ENCODE measurements at regions not wholly inside any gene's neighbourhood (a gene's known extent, or its start where the extent isn't known, plus 50 kb on each side); places are given as distances from the start of the nearest gene placed in this dataset.

- TF ChIP-seq ZBTB9 (CRISPR knock-in tag; IDR thresholded peaks at IDR 0.05) (no peak), ZNF140 (CRISPR knock-in tag; IDR thresholded peaks at IDR 0.05) (no peak), ZNF232 (CRISPR knock-in tag; IDR thresholded peaks at IDR 0.05) (no peak), YY1 (IDR thresholded peaks at IDR 0.05; ENCODE audit: borderline replicate concordance in 1 of 3, control insufficient read depth in 1 of 3, extremely low read depth in 1 of 3, insufficient read depth in 3 of 3, insufficient read length in 1 of 3, insufficient replicate concordance in 2 of 3, low read depth in 1 of 3, low read length in 2 of 3) (no peak), CREM (IDR thresholded peaks at IDR 0.05; ENCODE audit: low read depth) (no peak), NCOA2 (IDR thresholded peaks at IDR 0.05; ENCODE audit: partially characterized antibody in 2 of 2) (no peak), GTF2A2 (tag; IDR thresholded peaks at IDR 0.05) (no peak), NFIC (IDR thresholded peaks at IDR 0.05) (no peak)
Measured at GRCh38 chr14:26175658-26176057, 422.2 kb downstream of the NOVA1 start (continued).

- intact Hi-C loops (cut with micrococcal nuclease) (no loop called here), in situ Hi-C loops (cut with MboI) (no loop called here)
- H3K4me3 ChIP-seq: no peak overlapping the region
- POLR2A ChIA-PET: no interaction called here
- H4K20me1 ChIP-seq (replicated peaks; ENCODE audit: control insufficient read depth, insufficient read depth, low read length): no peaks in the 10 kb centered on the region
- H3K4me2 ChIP-seq (ENCODE audit: insufficient read depth, low read length): no peak overlapping the region
- CTCF ChIA-PET (ENCODE audit: low intra/inter-chr PET ratio): no interaction called here
- DNase-seq (ENCODE audit: extremely low read depth in 1 of 4, low spot score in 3 of 4) (no peak), FAIRE-seq (no peak), ATAC-seq (no peak)
- no peak overlapping the region for H3K9ac ChIP-seq (ENCODE audit: insufficient read depth in 1 of 2, low read depth in 2 of 2, low read length in 2 of 2)
- H3K79me2 ChIP-seq (ENCODE audit: control insufficient read depth, insufficient read depth, low read length): no peaks in the 10 kb centered on the region
- no peaks in the 10 kb centered on the region for H3K9me3 ChIP-seq (replicated peaks; ENCODE audit: control insufficient read depth, insufficient read depth, low read depth, low read length)
- H3K4me1 ChIP-seq (replicated peaks in 1 of 2; ENCODE audit: control insufficient read depth in 2 of 2, insufficient read depth in 2 of 2, low read length in 2 of 2): no peaks in the 10 kb centered on the region
- H3K9me1 ChIP-seq (ENCODE audit: control insufficient read depth, insufficient read depth, low read length): no peaks in the 10 kb centered on the region
- no peak overlapping the region for H3K27ac ChIP-seq (ENCODE audit: extremely low read depth, low read depth, low read length)
- H3K27me3 ChIP-seq (ENCODE audit: control insufficient read depth in 2 of 2, insufficient read depth in 2 of 2, low read length in 2 of 2): no peaks in the 10 kb centered on the region
- WGBS (ENCODE audit: insufficient coverage, low coverage, missing lambda C conversion rate): 5% methylated on average over 2 of the region's 2 CpGs
- H3K36me3 ChIP-seq (ENCODE audit: control insufficient read depth, insufficient read depth, low read length): no peaks in the 10 kb centered on the region
- TF ChIP-seq NFE2 (IDR thresholded peaks at IDR 0.05; ENCODE audit: low read depth) (no peak), NR0B1 (IDR thresholded peaks at IDR 0.05; ENCODE audit: partially characterized antibody) (no peak), ELF2 (CRISPR knock-in tag; IDR thresholded peaks at IDR 0.05) (no peak), THRAP3 (IDR thresholded peaks at IDR 0.05; ENCODE audit: borderline replicate concordance) (no peak)
- no peak overlapping the region for H2AFZ ChIP-seq (ENCODE audit: low read depth, low read length)
- no TSS peak for BruUV-seq (replicated peaks)
Measured at GRCh38 chr14:26174395-26174794, 423.4 kb downstream of the NOVA1 start.

All from K562 (cell line).